ENCODE measurements at regions not wholly inside any gene's neighbourhood (a gene's known extent, or its start where the extent isn't known, plus 50 kb on each side); places are given as distances from the start of the nearest gene placed in this dataset.

DNA sequence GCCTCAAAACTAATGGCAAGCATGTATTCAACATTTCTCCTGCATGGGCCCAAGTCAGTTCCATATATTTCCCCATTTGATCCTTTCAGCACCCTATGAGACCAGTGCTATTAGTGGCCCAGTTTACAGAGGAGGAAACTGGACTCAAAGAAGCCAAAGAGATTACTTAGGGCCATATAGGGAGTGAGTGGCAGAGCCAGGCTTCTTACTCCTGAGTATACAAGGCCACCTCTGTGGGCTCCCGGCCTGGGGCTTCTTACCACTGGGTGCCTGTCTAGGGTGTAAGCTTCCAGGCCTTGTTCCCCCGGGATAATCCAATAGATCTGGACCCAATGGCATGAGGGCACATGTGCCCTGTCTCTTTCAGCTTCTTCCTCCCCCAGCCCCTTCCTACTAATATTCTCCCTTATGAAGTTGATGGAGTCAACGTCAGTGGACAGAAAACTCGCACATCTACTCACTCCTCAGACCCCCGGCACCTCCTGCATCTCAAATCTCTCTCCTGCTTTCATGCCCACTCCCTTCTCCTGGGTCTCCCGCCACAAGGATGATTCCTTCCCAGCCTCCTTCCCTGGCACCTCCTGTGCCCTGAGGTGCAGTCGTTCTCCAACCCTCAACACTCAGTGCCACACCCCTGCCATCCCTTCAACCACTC, 222.6 kb downstream of the ANAPC1 start:
- POLR2A ChIA-PET (ENCODE audit: unreplicated experiment): no interaction called here
- no peak overlapping the region for H3K4me3 ChIP-seq (ENCODE audit: low read length)
- no peaks in the 10 kb centered on the region for H3K27me3 ChIP-seq (ENCODE audit: low read length)
- no peaks in the 10 kb centered on the region for H3K9me3 ChIP-seq (ENCODE audit: low read length)
- no peaks in the 10 kb centered on the region for H3K79me2 ChIP-seq (ENCODE audit: low read length)
- peaks cover 51% of the 10 kb centered on the region for H3K4me1 ChIP-seq (ENCODE audit: insufficient read depth, low read length)
- CTCF ChIA-PET: no interaction called here
- H3K27ac ChIP-seq (ENCODE audit: low read length): peak overlapping the region; percentile 97
- BruUV-seq (replicated peaks): no TSS peak
- no peaks in the 10 kb centered on the region for H3K36me3 ChIP-seq (ENCODE audit: low read depth, low read length)
- no peaks in the 10 kb centered on the region for H3K9me2 ChIP-seq (replicated peaks; ENCODE audit: low read length)
- H3K9ac ChIP-seq (ENCODE audit: low read length): no peak overlapping the region
- ATAC-seq: no peak
- DNase-seq: no peak
- no peaks in the 10 kb centered on the region for H3F3A ChIP-seq (ENCODE audit: low read length, unreplicated experiment)
- TF ChIP-seq, protein P1, sequence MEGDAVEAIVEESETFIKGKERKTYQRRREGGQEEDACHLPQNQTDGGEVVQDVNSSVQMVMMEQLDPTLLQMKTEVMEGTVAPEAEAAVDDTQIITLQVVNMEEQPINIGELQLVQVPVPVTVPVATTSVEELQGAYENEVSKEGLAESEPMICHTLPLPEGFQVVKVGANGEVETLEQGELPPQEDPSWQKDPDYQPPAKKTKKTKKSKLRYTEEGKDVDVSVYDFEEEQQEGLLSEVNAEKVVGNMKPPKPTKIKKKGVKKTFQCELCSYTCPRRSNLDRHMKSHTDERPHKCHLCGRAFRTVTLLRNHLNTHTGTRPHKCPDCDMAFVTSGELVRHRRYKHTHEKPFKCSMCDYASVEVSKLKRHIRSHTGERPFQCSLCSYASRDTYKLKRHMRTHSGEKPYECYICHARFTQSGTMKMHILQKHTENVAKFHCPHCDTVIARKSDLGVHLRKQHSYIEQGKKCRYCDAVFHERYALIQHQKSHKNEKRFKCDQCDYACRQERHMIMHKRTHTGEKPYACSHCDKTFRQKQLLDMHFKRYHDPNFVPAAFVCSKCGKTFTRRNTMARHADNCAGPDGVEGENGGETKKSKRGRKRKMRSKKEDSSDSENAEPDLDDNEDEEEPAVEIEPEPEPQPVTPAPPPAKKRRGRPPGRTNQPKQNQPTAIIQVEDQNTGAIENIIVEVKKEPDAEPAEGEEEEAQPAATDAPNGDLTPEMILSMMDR (conservative IDR thresholded peaks at IDR 0.05; ENCODE audit: low read depth, low read length): no peak
- TF ChIP-seq EZH2phosphoT487 (IDR thresholded peaks at IDR 0.05; ENCODE audit: borderline replicate concordance, low read length) (no peak), EZH2 (IDR thresholded peaks at IDR 0.05; ENCODE audit: low read length, unreplicated experiment) (no peak)
- H3K4me2 ChIP-seq (ENCODE audit: low read length): peak overlapping the region; percentile 44
- H4K20me1 ChIP-seq (ENCODE audit: low read length): no peaks in the 10 kb centered on the region
- H2AFZ ChIP-seq (ENCODE audit: low read length): no peak overlapping the region
- intact Hi-C loops (cut with micrococcal nuclease): no loop called here

DNA sequence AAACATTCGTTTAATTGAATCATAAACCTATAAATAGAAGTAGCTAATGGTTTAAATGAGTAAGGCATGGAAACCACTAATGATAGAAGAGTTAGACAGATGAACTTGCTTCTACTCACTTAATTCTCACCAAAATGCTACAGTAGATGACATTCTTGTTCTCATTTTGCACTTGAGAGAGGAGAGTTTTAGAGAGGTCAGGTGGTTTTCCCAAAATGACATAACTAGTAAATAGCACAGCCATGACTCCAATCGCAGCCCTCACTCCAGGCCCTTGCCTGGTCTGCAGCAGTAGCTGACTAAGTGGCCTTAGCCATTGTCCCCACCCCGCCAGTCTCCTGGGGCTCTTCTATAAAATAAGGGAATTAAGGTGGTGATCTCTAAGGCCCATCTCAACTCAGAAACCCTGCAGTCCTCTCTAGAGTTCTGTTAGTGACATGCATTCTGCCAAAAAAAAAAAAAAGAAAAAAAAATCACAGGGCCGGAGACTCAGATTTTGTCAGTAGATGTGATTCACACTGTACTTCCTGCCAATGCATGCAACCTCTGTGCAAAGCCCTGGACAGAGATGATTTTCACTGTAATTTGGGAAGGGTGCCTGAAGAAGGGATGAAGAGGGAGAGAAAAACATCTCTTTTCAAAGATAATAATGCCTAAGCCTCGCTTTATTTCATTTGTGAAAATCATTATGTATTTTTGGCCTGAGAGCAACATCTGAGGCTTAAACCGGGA, 221.8 kb downstream of the ANAPC1 start:
- H3K4me1 ChIP-seq (ENCODE audit: insufficient read depth, low read length): peaks cover 51% of the 10 kb centered on the region
- H3K9me2 ChIP-seq (replicated peaks; ENCODE audit: low read length): no peaks in the 10 kb centered on the region
- peak overlapping the region; percentile 44 for H3K4me2 ChIP-seq (ENCODE audit: low read length)
- no peak overlapping the region for H2AFZ ChIP-seq (ENCODE audit: low read length)
- ChIA-PET CTCF (no interaction called here), POLR2A (ENCODE audit: unreplicated experiment) (interaction anchor here (0.6 kb wide), 1 partner anchor 542 kb away, joined by 9 read pairs; the partner anchor contains the start of gene BCL2L11)
- peak overlapping the region; percentile 44; the same call in 1 of the 2 replicates for H3K9ac ChIP-seq (ENCODE audit: low read length)
- TF ChIP-seq EZH2 (IDR thresholded peaks at IDR 0.05; ENCODE audit: low read length, unreplicated experiment) (no peak), EZH2phosphoT487 (IDR thresholded peaks at IDR 0.05; ENCODE audit: borderline replicate concordance, low read length) (no peak)
- TF ChIP-seq, protein P1 (conservative IDR thresholded peaks at IDR 0.05; ENCODE audit: low read depth, low read length): no peak
- no peaks in the 10 kb centered on the region for H3K36me3 ChIP-seq (ENCODE audit: low read depth, low read length)
- ATAC-seq (peak; percentile 42), DNase-seq (peak; percentile 64)
- H3K79me2 ChIP-seq (ENCODE audit: low read length): no peaks in the 10 kb centered on the region
- intact Hi-C loops (cut with micrococcal nuclease): no loop called here
- H3K27ac ChIP-seq (ENCODE audit: low read length): peak overlapping the region; percentile 97
- no TSS peak for BruUV-seq (replicated peaks)
- H4K20me1 ChIP-seq (ENCODE audit: low read length): no peaks in the 10 kb centered on the region
- H3K9me3 ChIP-seq (ENCODE audit: low read length): no peaks in the 10 kb centered on the region
- H3K4me3 ChIP-seq (ENCODE audit: low read length): no peak overlapping the region
- H3K27me3 ChIP-seq (ENCODE audit: low read length): no peaks in the 10 kb centered on the region
- no peaks in the 10 kb centered on the region for H3F3A ChIP-seq (ENCODE audit: low read length, unreplicated experiment)

Measured in PC-3 (cell line).